Stimulated activated naive B cell treated with anti-CD40 and anti-IgM and Interleukin-4, amounts not matched to agents 10 μg/mL and 1 μg/mL and 100 μg/mL, for 72 hours (primary cell): ENCODE measurements at regions not wholly inside any gene's neighbourhood (a gene's known extent, or its start where the extent isn't known, plus 50 kb on each side); places are given as distances from the start of the nearest gene placed in this dataset.

Experiments used
- ATAC-seq, 2 donors: fragments of 150-1000 bp; cut with Tn5 transposase; replicated peaks; 2 replicates each; pipeline ENCODE4 v1.10.0; 2021; ENCODE audit warnings: moderate library complexity in 1 of 2
- DNase-seq: peaks from one replicate; pipeline ENCODE4 v3.0.0; 2021
- H3K27ac Mint-ChIP-seq: one replicate; pipeline ENCODE4 v1.8.0; 2022; ENCODE audit warnings: mild to moderate bottlenecking, mixed read lengths
- H3K27me3 Mint-ChIP-seq, 2 donors: one replicate each; pipeline ENCODE4 v1.8.0; 2022; ENCODE audit warnings: mixed read lengths in 2 of 2
- H3K36me3 Mint-ChIP-seq, 2 donors: one replicate each; pipeline ENCODE4 v1.8.0; 2022; ENCODE audit warnings: mixed read lengths in 2 of 2, mild to moderate bottlenecking in 1 of 2
- H3K4me1 Mint-ChIP-seq, 2 donors: one replicate each; pipeline ENCODE4 v1.8.0; 2022; ENCODE audit warnings: mixed read lengths in 2 of 2, mild to moderate bottlenecking in 1 of 2
- H3K4me3 Mint-ChIP-seq, 2 donors: one replicate each; pipeline ENCODE4 v1.8.0; 2022; ENCODE audit warnings: mild to moderate bottlenecking in 2 of 2, mixed read lengths in 2 of 2, moderate library complexity in 1 of 2
- H3K9me3 Mint-ChIP-seq, 2 donors: one replicate each; pipeline ENCODE4 v1.8.0; 2022; ENCODE audit warnings: mixed read lengths in 2 of 2, mild to moderate bottlenecking in 1 of 2

GRCh38 chr15:69973880-69974279 is 123.8 kb downstream of the TLE3 start:
- DNase-seq (no peak), ATAC-seq (no peak)
- Mint-ChIP-seq H3K36me3 (no peaks in the 10 kb centered on the region), H3K9me3 (no peaks in the 10 kb centered on the region), H3K27ac (no peak overlapping the region), H3K4me1 (peaks cover 0 to under 1% of the 10 kb centered on the region in 2 donors), H3K27me3 (peaks cover 56 to 59% of the 10 kb centered on the region in 2 donors), H3K4me3 (no peak overlapping the region)

DNA sequence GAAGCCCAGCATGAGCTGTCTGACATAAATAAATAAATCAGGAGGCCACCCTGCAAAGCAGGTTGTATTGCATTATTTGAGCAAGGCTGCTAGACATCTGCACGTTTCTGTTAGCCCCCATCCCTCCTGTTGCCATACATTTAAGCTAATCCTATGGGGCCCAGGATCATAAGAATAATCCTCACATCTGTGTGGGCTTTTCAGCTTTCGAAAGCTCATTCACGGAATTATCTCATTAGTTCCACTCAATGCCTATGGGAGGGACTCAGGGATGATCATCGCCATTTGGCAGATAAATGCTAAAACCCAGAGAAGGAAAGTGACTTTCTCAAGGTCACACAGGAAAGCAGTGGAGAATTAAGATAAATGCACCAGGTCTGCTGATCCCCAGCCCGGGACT is 123.4 kb downstream of the TLE3 start:
- ATAC-seq, result no peak
- Mint-ChIP-seq H3K4me3 (no peak overlapping the region), H3K27me3 (peaks cover 56 to 59% of the 10 kb centered on the region in 2 donors), H3K36me3 (no peaks in the 10 kb centered on the region), H3K9me3 (no peaks in the 10 kb centered on the region), H3K27ac (no peak overlapping the region), H3K4me1 (peaks cover 3 to 4% of the 10 kb centered on the region in 2 donors)
- no peak for DNase-seq

DNA sequence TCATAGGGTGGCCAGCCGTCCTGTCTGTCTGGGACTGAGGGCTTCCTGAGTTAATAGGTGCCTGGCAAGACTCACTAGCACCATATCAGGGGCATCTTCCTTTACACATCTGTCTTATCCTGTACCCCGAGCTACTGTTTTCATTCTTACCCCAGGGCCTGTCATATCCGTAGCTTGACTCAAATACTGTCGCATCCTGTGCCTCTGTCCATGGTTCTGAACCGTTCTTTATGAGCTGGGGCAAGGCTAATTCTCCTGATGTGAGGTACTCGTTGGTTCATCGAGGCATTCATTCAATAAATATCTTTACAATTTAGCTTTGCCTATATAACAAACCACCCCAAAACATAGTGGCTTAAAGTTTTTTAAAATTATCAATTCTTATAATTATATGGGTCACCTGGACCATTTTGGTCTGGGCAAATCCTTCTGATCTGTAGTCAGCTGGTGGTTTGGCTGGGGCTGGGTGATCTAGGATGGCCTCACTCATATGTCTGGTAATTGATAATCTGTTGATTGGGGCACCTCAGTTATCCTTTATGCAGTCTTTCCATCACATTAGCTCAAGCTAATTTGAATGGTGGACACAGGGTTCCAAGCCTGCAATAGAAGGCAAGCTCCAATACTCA is 121.2 kb downstream of the TLE3 start:
- peaks cover 64 to 71% of the 10 kb centered on the region in 2 donors for H3K27me3 Mint-ChIP-seq
- no peaks in the 10 kb centered on the region for H3K36me3 Mint-ChIP-seq
- H3K27ac Mint-ChIP-seq, result no peak overlapping the region
- no peak overlapping the region for H3K4me3 Mint-ChIP-seq
- H3K9me3 Mint-ChIP-seq, result peaks cover 0 to 2% of the 10 kb centered on the region in 2 donors
- ATAC-seq (peak; percentile 28 to 44), DNase-seq (peak; percentile 23)
- peaks cover 19 to 23% of the 10 kb centered on the region in 2 donors for H3K4me1 Mint-ChIP-seq

DNA sequence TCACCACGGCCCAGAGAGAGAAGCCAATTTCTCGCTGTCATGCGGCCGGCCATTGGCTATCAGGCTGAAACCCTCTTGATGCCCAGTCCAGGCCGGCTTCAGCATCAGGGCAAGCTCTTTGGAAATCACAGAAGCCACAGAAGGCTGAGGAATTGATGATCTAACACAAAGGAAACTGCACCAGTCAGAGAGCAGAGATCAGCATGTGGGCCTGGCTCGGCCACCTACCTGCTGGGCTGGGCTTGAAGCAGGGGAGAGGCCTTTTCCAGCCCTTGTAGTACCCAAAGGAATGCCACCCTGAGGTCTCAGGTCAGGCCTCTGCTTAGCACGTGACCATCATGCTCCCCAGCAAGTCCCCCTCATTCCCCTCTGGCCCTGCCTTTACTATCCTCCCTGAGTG is 119.1 kb downstream of the TLE3 start:
- Mint-ChIP-seq H3K4me3 (no peak overlapping the region), H3K4me1 (peaks cover 27 to 33% of the 10 kb centered on the region in 2 donors), H3K27me3 (peaks cover 54 to 72% of the 10 kb centered on the region in 2 donors), H3K9me3 (peaks cover 0 to 2% of the 10 kb centered on the region in 2 donors), H3K36me3 (no peaks in the 10 kb centered on the region), H3K27ac (no peak overlapping the region)
- no peak for ATAC-seq
- no peak for DNase-seq

GRCh38 chr15:69979262-69979661 is 118.5 kb downstream of the TLE3 start:
- Mint-ChIP-seq H3K27me3 (peaks cover 47 to 66% of the 10 kb centered on the region in 2 donors), H3K36me3 (no peaks in the 10 kb centered on the region), H3K27ac (no peak overlapping the region), H3K9me3 (peaks cover 0 to 2% of the 10 kb centered on the region in 2 donors), H3K4me1 (peaks cover 27 to 33% of the 10 kb centered on the region in 2 donors), H3K4me3 (no peak overlapping the region)
- DNase-seq (peak; percentile 45), ATAC-seq (peak; percentile 74 to 78)

- Mint-ChIP-seq H3K9me3 (peaks cover 0 to 2% of the 10 kb centered on the region in 2 donors), H3K27ac (no peak overlapping the region), H3K27me3 (peaks cover 48 to 66% of the 10 kb centered on the region in 2 donors), H3K4me1 (peaks cover 27 to 33% of the 10 kb centered on the region in 2 donors), H3K36me3 (no peaks in the 10 kb centered on the region), H3K4me3 (peak overlapping the region in 1 of 2 donors; percentile 39)
- DNase-seq, result peak; percentile 65
- ATAC-seq, result peak; percentile 80 to 84
These were observed 117.9 kb downstream of the TLE3 start for GRCh38 chr15:69979783-69980182.

- no peak for ATAC-seq
- peaks cover 0 to 2% of the 10 kb centered on the region in 2 donors for H3K9me3 Mint-ChIP-seq
- no peak for DNase-seq
- H3K4me1 Mint-ChIP-seq, result peaks cover 27 to 33% of the 10 kb centered on the region in 2 donors
- peak overlapping the region; percentile 15 for H3K27ac Mint-ChIP-seq
- H3K4me3 Mint-ChIP-seq, result peak overlapping the region; percentile 39 to 41
- H3K27me3 Mint-ChIP-seq, result peaks cover 44 to 66% of the 10 kb centered on the region in 2 donors
- no peaks in the 10 kb centered on the region for H3K36me3 Mint-ChIP-seq
These were observed 117.2 kb downstream of the TLE3 start for GRCh38 chr15:69980341-69981059.

DNA sequence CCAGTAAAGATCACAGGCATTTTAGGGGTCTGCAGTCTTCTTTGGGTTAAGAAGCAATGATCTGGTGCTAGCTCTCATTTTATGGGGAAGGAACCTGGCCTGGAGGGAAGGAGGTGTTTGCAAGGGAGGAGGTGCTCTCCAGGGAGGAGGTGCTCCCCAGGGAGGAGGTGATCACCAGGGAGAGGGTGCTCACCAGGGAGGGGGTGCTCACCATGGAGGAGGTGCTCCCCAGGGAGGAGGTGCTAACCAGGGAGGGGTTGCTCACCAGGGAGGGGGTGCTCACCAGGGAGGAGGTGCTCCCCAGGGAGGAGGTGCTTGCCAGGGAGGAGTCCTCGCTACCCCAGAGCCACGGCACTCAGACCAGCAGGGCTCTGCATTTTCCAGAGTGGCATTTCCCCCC is 115.7 kb downstream of the TLE3 start:
- DNase-seq (no peak), ATAC-seq (no peak)
- Mint-ChIP-seq H3K4me1 (peaks cover 27 to 33% of the 10 kb centered on the region in 2 donors), H3K9me3 (peaks cover 0 to 2% of the 10 kb centered on the region in 2 donors), H3K36me3 (no peaks in the 10 kb centered on the region), H3K27me3 (peaks cover 45 to 65% of the 10 kb centered on the region in 2 donors), H3K4me3 (no peak overlapping the region), H3K27ac (peak overlapping the region; percentile 73)

DNA sequence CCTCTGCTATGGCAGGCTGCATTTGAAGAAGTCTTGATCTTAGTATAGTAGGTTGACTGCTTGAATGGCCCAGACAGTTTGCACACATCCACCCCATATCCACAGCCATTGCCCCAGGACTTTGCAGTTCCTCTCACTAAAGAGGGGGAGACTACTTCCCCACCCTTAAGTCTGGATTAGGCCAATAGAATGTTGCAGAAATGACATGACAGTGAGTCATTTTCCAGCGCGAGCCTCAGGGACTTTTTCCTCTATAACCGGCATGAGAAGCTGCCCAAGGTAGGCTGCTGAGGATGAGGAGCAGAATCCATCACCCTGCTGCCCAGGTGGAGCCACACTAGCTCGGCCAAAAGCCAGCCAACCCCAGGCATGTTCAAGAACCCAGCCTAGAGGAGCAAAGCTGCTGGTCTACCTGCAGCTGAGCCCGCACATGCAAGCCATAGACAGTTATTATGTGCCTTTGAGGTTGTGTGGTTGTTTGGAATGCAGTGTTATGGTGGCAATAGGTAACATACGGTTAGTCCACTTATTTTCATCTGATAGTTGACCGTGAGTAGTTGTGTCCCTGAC is 113.9 kb downstream of the TLE3 start:
- Mint-ChIP-seq H3K4me1 (peaks cover 27 to 33% of the 10 kb centered on the region in 2 donors), H3K4me3 (no peak overlapping the region), H3K27me3 (peaks cover 49 to 73% of the 10 kb centered on the region in 2 donors), H3K9me3 (peaks cover 0 to 2% of the 10 kb centered on the region in 2 donors), H3K36me3 (no peaks in the 10 kb centered on the region), H3K27ac (no peak overlapping the region)
- no peak for ATAC-seq
- DNase-seq, result no peak

- DNase-seq (no peak), ATAC-seq (no peak)
- Mint-ChIP-seq H3K4me3 (no peak overlapping the region), H3K4me1 (peaks cover 2 to 9% of the 10 kb centered on the region in 2 donors), H3K27me3 (peaks cover 39 to 62% of the 10 kb centered on the region in 2 donors), H3K36me3 (no peaks in the 10 kb centered on the region), H3K9me3 (no peaks in the 10 kb centered on the region), H3K27ac (no peak overlapping the region)
These were observed 109.9 kb downstream of the TLE3 start for GRCh38 chr15:69987492-69988489.

DNA sequence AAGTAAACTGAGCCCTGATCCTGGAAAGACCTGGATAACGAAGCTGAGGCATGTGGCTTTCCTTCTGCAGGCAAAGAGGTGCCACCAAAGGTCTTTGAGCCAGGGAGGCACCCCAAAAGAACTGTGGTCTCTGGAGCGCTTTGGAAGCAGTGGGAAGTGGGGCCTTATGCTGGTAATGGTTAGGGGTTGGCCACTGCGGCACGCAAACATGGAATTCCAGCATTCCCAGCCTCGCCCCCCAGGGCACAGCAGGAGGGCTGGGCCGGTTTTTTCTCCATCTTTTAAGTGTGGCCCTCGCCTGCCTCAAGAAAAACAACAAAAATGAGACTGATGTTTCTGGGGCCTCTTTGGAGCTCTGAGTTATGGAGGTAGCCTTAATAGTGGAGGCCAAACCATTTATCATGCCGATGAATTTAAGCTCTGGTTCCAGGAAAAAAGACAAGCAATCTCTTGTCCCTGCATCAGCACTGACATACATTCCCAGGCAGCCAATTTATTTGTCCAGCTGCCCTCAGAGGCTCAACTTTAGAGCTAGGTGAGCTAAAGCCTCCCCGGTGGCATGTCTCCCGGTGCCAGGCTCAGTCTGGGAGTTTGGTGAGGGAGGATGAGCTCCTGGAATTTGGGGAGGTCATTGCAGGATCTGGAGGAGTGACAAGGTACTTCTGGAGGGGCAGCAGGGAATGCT is 109.0 kb downstream of the TLE3 start:
- ATAC-seq (no peak), DNase-seq (no peak)
- H3K4me1 Mint-ChIP-seq, result peaks cover 8 to 11% of the 10 kb centered on the region in 2 donors
- H3K4me3 Mint-ChIP-seq, result no peak overlapping the region
- no peaks in the 10 kb centered on the region for H3K9me3 Mint-ChIP-seq
- H3K27me3 Mint-ChIP-seq, result peaks cover 39 to 57% of the 10 kb centered on the region in 2 donors
- no peaks in the 10 kb centered on the region for H3K36me3 Mint-ChIP-seq
- H3K27ac Mint-ChIP-seq, result no peak overlapping the region

- H3K9me3 Mint-ChIP-seq, result no peaks in the 10 kb centered on the region
- peaks cover 31 to 43% of the 10 kb centered on the region in 2 donors for H3K27me3 Mint-ChIP-seq
- H3K36me3 Mint-ChIP-seq, result no peaks in the 10 kb centered on the region
- H3K27ac Mint-ChIP-seq, result no peak overlapping the region
- peaks cover 19 to 23% of the 10 kb centered on the region in 2 donors for H3K4me1 Mint-ChIP-seq
- no peak for ATAC-seq
- no peak for DNase-seq
- H3K4me3 Mint-ChIP-seq, result no peak overlapping the region
These were observed 106.9 kb downstream of the TLE3 start for GRCh38 chr15:69990566-69991421.
